GM12878 (cell line): ENCODE measurements at regions not wholly inside any gene's neighbourhood (a gene's known extent, or its start where the extent isn't known, plus 50 kb on each side); places are given as distances from the start of the nearest gene placed in this dataset.

ENCODE experiments used
- BRCA1 ChIP-seq: IDR thresholded peaks from 2 replicates; pipeline ENCODE4 v1.6.1; 2011; ENCODE audit warnings: low read depth, low read length, improper control_type of control experiment
- CREB1 ChIP-seq: IDR thresholded peaks from 2 replicates; pipeline ENCODE4 v1.6.1; 2012; ENCODE audit warnings: low read depth, mild to moderate bottlenecking, inconsistent platforms
- EZH2 ChIP-seq: IDR thresholded peaks from 2 replicates; pipeline ENCODE4 v1.6.1; 2012; ENCODE audit warnings: low read depth, mild to moderate bottlenecking, control low read depth, inconsistent platforms, low read length, borderline replicate concordance; ENCODE audit not compliant: control insufficient read depth

DNA sequence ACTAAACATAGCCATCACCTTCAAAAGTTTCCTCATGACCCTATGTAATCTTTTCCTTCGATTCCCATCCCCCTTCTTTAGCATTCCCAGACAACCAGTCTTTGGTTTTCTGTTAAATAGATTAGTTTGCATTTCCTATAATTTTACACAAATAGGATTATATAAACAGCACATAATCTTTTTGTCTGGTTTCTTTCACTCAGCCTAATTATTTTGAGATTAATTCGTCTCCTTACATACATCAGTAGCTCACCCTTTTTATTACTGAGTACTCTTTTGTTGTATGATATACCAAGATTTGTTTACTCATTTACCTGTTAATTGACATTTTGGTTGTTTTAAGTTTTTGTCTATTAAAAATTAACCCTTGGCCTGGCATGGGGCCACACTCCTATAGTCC, 354.7 kb upstream of the CHRM2 start:
- TF ChIP-seq CREB1 (no peak), EZH2 (no peak), BRCA1 (no peak)
